Endothelial cell of umbilical vein (primary cell): ENCODE measurements at regions not wholly inside any gene's neighbourhood (a gene's known extent, or its start where the extent isn't known, plus 50 kb on each side); places are given as distances from the start of the nearest gene placed in this dataset.

Source experiments
- BruUV-seq: library from RNA; stranded (reverse); fragments of 400-500 nt; replicated peaks from 2 replicates; lab custom pipeline; 2021; lab: Mats Ljungman, UMichigan
- CTCF ChIA-PET: fragments of 300-600, 350-600 bp; sonication (Branson Sonifier 250); formaldehyde crosslinking; loops from one replicate; lab custom pipeline; 2021; ENCODE audit warnings: antibody characterized with exemption, inconsistent platforms; lab: Charles Lee
- POLR2A ChIA-PET: fragments of 300-600, 350-600 bp; sonication (Branson Sonifier 250); formaldehyde crosslinking; loops from one replicate; lab custom pipeline; 2021; ENCODE audit warnings: antibody characterized with exemption, inconsistent platforms; lab: Charles Lee
- DNase-seq: peaks from one replicate; pipeline ENCODE4 v3.0.0-alpha.2; 2011; ENCODE audit warnings: low read depth, low spot score
- FAIRE-seq: peaks from 2 replicates; lab custom pipeline; 2011; peaks lifted over from hg19 to GRCh38; lab: Jason Lieb, UNC
- H2AFZ ChIP-seq: 2 replicates; pipeline ENCODE4 v1.6.0; 2012; ENCODE audit warnings: low read depth, low read length, control low read depth, inconsistent platforms
- H3K27ac ChIP-seq: 2 replicates; pipeline ENCODE4 v1.5.1; 2011; ENCODE audit warnings: low read depth, mild to moderate bottlenecking, control low read depth, low read length, moderate library complexity; ENCODE audit not compliant: insufficient read depth
- H3K27me3 ChIP-seq, 2 experiments: 2 replicates each; pipeline versions ENCODE4 v1.6.0 to v1.6.1; 2011; ENCODE audit warnings: low read length in 2 of 2, mixed read lengths in 1 of 2; ENCODE audit not compliant: control insufficient read depth in 2 of 2, insufficient read depth in 2 of 2
- H3K36me3 ChIP-seq, 2 experiments: 2 replicates in 1 of 2; 3 replicates in 1 of 2; pipeline ENCODE4 v1.5.1; 2011; ENCODE audit warnings: low read length in 2 of 2, mild to moderate bottlenecking in 1 of 2, moderate library complexity in 1 of 2; ENCODE audit not compliant: control insufficient read depth in 2 of 2, insufficient read depth in 2 of 2; ENCODE audit errors: extremely low read depth in 1 of 2
- H3K4me1 ChIP-seq: 3 replicates; pipeline ENCODE4 v1.5.1; 2011; ENCODE audit warnings: mild to moderate bottlenecking, low read length; ENCODE audit not compliant: control insufficient read depth, insufficient read depth; ENCODE audit errors: extremely low read depth
- H3K4me2 ChIP-seq: 2 replicates; pipeline ENCODE4 v1.6.1; 2011; ENCODE audit warnings: low read length, control low read depth, mixed read lengths; ENCODE audit not compliant: insufficient read depth
- H3K4me3 ChIP-seq, 3 experiments: fragments of 200-600 bp in 1 of 3; sonication (generic), shearing (Covaris generic) in 1 of 3; replicated peaks in 1 of 3; 2 replicates each; pipeline ENCODE4 v1.5.1; 2011 to 2016; ENCODE audit warnings: control low read depth in 3 of 3, low read length in 3 of 3, mild to moderate bottlenecking in 2 of 3, inconsistent platforms in 1 of 3, low read depth in 1 of 3, moderate library complexity in 1 of 3; ENCODE audit not compliant: insufficient read depth in 1 of 3
- H3K79me2 ChIP-seq: 2 replicates; pipeline ENCODE4 v1.6.0; 2012; ENCODE audit warnings: low read length, inconsistent platforms; ENCODE audit not compliant: control insufficient read depth, insufficient read depth
- H3K9ac ChIP-seq: replicated peaks from 2 replicates; pipeline ENCODE3; 2011; ENCODE audit warnings: low read length, control low read depth; ENCODE audit not compliant: insufficient read depth; ENCODE audit errors: extremely low read depth
- H3K9me1 ChIP-seq: replicated peaks from 3 replicates; pipeline ENCODE4 v1.6.0; 2011; ENCODE audit warnings: mild to moderate bottlenecking, low read length; ENCODE audit not compliant: control insufficient read depth, insufficient read depth; ENCODE audit errors: extremely low read depth
- H3K9me3 ChIP-seq: replicated peaks from 2 replicates; pipeline ENCODE4 v1.5.1; 2012; ENCODE audit warnings: low read length, inconsistent platforms; ENCODE audit not compliant: control insufficient read depth, insufficient read depth
- H4K20me1 ChIP-seq: replicated peaks from 2 replicates; pipeline ENCODE3; 2011; ENCODE audit warnings: mild to moderate bottlenecking, low read length; ENCODE audit not compliant: control insufficient read depth, insufficient read depth; ENCODE audit errors: extremely low read depth
- EZH2 ChIP-seq: IDR thresholded peaks from 2 replicates; pipeline ENCODE4 v1.6.1; 2012; ENCODE audit warnings: borderline replicate concordance, low read depth, mild to moderate bottlenecking, moderate library complexity, low read length, inconsistent platforms; ENCODE audit not compliant: severe bottlenecking
- MYC ChIP-seq: IDR thresholded peaks from one replicate; pipeline ENCODE4 v1.6.1; 2011; ENCODE audit warnings: mild to moderate bottlenecking, low read depth, low read length
- POLR2A ChIP-seq: IDR thresholded peaks from 2 replicates; pipeline ENCODE4 v1.6.1; 2012; ENCODE audit warnings: low read depth, mild to moderate bottlenecking, control low read depth, low read length
- POLR2AphosphoS5 ChIP-seq: IDR thresholded peaks from 2 replicates; pipeline ENCODE4 v1.6.1; 2012; ENCODE audit warnings: low read depth, mild to moderate bottlenecking, control low read depth, low read length, moderate library complexity; ENCODE audit not compliant: insufficient read depth
- dilution Hi-C: fragments of 300-500 bp; cut with MboI; formaldehyde crosslinking; loops from one replicate; pipeline ENCODE4 v1.15.0; 2019; ENCODE audit warnings: low sequenced_read_pairs; ENCODE audit not compliant: extremely low pct_ligation_motif_present
- intact Hi-C: fragments of 100-400 bp; cut with micrococcal nuclease; formaldehyde crosslinking; loops from one replicate; pipeline ENCODE4 v1.10.0; 2022
- TF ChIP-seq, protein P1 (sequence below), 2 donors: IDR thresholded peaks; 1 replicate in 1 of 2; 2 replicates in 1 of 2; pipeline ENCODE4 v1.5.1; 2011; ENCODE audit warnings: low read length in 2 of 2, mild to moderate bottlenecking in 2 of 2, moderate library complexity in 2 of 2, control low read depth in 1 of 2, inconsistent platforms in 1 of 2, low read depth in 1 of 2; ENCODE audit not compliant: insufficient read depth in 1 of 2; ENCODE audit errors: extremely low read depth in 1 of 2
- TF ChIP-seq, protein P2 (sequence below): IDR thresholded peaks from 2 replicates; pipeline ENCODE4 v1.6.1; 2011; ENCODE audit not compliant: insufficient read depth, insufficient read length

DNA sequence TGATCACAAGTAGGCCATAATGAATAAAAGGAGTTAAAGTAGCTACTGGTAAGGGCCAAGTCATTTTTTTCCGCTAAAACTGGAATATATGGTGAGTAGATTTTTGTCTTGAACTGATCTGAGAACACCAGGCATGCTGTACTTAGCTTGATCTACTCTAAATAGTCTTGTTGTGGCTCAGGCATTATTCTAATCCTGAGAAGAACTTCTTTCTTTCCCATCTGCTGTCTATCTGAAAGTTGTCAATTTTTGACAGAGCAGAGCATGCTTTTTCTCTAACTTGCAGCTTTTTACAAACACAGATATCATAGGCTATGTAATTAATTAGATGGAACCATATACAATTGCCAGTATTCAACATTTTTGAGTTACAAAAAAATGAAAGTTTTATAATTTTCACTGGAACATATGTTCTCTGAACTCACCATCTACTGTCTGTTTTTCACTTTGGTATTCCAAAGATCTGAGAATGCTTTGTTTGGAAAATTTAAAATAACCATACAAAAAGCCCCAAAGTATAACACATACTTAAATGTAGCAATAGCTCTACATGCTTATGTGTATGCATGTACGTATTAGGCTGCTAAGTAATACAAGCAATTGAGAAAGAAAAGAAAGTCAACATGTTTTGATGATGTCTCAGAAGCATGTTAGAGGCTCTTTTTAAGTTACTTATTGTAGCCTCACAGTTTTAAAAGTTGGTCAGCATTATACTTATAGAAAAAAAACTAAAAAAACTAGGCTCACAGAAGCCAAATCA is 542.7 kb upstream of the LUZP2 start:
- FAIRE-seq (no peak), DNase-seq (no peak)
- no peak overlapping the region for H3K4me3 ChIP-seq
- dilution Hi-C loops (no loop called here), intact Hi-C loops (no loop called here)
- no peak overlapping the region for H3K27ac ChIP-seq
- POLR2A ChIA-PET: no interaction called here
- H3K4me2 ChIP-seq: no peak overlapping the region
- CTCF ChIA-PET: interaction anchor here (1.6 kb wide), 1 partner anchor 9 kb away, joined by 3 read pairs; no protein-coding TSS in a partner anchor
- H3K9ac ChIP-seq: no peak overlapping the region
- no peaks in the 10 kb centered on the region for H3K27me3 ChIP-seq
- no peaks in the 10 kb centered on the region for H3K9me3 ChIP-seq
- no TSS peak for BruUV-seq
- TF ChIP-seq, protein P1, sequence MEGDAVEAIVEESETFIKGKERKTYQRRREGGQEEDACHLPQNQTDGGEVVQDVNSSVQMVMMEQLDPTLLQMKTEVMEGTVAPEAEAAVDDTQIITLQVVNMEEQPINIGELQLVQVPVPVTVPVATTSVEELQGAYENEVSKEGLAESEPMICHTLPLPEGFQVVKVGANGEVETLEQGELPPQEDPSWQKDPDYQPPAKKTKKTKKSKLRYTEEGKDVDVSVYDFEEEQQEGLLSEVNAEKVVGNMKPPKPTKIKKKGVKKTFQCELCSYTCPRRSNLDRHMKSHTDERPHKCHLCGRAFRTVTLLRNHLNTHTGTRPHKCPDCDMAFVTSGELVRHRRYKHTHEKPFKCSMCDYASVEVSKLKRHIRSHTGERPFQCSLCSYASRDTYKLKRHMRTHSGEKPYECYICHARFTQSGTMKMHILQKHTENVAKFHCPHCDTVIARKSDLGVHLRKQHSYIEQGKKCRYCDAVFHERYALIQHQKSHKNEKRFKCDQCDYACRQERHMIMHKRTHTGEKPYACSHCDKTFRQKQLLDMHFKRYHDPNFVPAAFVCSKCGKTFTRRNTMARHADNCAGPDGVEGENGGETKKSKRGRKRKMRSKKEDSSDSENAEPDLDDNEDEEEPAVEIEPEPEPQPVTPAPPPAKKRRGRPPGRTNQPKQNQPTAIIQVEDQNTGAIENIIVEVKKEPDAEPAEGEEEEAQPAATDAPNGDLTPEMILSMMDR (IDR thresholded peaks at IDR 0.05; ENCODE audit: extremely low read depth in 1 of 2, insufficient read depth in 1 of 2, low read depth in 1 of 2, low read length in 2 of 2): no peak
- no peak for TF ChIP-seq EZH2
- no peak for TF ChIP-seq POLR2A
- H4K20me1 ChIP-seq: no peaks in the 10 kb centered on the region
- no peaks in the 10 kb centered on the region for H3K36me3 ChIP-seq
- H3K79me2 ChIP-seq: no peaks in the 10 kb centered on the region
- H3K4me1 ChIP-seq: no peaks in the 10 kb centered on the region
- H3K9me1 ChIP-seq: no peaks in the 10 kb centered on the region
- H2AFZ ChIP-seq: no peak overlapping the region

DNA sequence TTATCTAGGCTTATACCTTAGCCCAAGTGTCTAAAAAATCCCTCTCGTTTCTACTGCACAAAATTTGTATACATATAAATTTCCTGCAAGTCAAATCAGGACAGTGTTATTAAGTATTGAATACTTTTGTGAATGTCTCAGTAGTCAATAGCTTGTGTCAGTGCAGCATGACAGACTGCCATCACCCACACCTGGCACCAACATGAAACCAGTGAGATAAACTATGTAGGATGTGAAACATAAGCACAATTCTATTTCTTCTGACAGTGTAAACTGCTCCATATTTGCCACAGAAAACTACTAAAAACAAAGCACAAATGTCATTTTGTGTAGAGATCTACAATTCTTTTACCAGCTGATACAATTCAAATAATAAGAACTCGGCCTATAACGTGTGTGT is 542.1 kb upstream of the LUZP2 start:
- DNase-seq (no peak), FAIRE-seq (no peak)
- no TSS peak for BruUV-seq
- ChIA-PET POLR2A (no interaction called here), CTCF (no interaction called here)
- Histone ChIP-seq H3K9me3 (no peaks in the 10 kb centered on the region), H3K36me3 (no peaks in the 10 kb centered on the region), H3K4me2 (no peak overlapping the region), H3K4me3 (no peak overlapping the region), H3K4me1 (no peaks in the 10 kb centered on the region), H3K79me2 (no peaks in the 10 kb centered on the region), H3K27ac (no peak overlapping the region), H3K27me3 (no peaks in the 10 kb centered on the region), H4K20me1 (no peaks in the 10 kb centered on the region), H3K9me1 (no peaks in the 10 kb centered on the region), H3K9ac (no peak overlapping the region), H2AFZ (no peak overlapping the region)
- intact Hi-C loops: no loop called here
- TF ChIP-seq MYC (no peak), POLR2AphosphoS5 (no peak)
- TF ChIP-seq, protein P2, sequence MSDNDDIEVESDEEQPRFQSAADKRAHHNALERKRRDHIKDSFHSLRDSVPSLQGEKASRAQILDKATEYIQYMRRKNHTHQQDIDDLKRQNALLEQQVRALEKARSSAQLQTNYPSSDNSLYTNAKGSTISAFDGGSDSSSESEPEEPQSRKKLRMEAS: no peak
- dilution Hi-C loops: no loop called here
